ENCODE measurements at regions not wholly inside any gene's neighbourhood (a gene's known extent, or its start where the extent isn't known, plus 50 kb on each side); places are given as distances from the start of the nearest gene placed in this dataset.

DNA sequence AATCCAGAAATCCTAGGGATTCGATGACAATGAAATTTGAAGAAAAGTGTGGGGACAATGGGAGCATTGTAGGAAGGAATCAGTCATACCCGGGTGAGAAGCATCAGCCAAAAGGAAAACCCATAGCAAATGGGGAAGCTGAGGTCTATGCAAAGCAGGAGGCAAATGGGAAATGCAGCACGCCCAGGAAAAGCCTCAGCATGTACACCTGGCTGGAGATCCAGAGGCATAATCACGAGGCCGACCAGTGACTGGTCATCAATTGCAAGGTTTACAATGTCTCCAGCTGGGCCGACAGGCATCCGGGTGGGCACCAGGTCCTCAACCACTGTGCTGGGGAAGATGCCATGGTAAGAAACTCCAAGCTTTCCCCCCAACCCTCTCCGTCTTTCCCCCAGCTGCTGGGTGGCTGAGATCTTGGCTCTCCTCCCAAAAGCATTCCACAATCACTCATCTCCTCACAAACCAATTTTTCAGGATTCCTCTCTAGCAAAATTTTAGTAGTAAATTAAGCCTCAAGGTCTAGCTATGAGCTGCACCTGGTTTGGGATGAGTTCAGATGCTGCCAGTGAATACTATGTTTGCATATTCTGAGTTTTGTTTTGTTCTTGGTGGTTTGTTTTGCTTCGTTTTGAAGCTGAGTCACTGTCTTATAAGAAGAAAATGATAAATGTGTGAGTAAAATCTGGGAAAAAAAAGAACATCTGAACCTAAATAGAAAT, 98.0 kb upstream of the OR5AK2 start:
- TF ChIP-seq, protein P1, sequence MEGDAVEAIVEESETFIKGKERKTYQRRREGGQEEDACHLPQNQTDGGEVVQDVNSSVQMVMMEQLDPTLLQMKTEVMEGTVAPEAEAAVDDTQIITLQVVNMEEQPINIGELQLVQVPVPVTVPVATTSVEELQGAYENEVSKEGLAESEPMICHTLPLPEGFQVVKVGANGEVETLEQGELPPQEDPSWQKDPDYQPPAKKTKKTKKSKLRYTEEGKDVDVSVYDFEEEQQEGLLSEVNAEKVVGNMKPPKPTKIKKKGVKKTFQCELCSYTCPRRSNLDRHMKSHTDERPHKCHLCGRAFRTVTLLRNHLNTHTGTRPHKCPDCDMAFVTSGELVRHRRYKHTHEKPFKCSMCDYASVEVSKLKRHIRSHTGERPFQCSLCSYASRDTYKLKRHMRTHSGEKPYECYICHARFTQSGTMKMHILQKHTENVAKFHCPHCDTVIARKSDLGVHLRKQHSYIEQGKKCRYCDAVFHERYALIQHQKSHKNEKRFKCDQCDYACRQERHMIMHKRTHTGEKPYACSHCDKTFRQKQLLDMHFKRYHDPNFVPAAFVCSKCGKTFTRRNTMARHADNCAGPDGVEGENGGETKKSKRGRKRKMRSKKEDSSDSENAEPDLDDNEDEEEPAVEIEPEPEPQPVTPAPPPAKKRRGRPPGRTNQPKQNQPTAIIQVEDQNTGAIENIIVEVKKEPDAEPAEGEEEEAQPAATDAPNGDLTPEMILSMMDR (IDR thresholded peaks at IDR 0.05) = no peak

DNA sequence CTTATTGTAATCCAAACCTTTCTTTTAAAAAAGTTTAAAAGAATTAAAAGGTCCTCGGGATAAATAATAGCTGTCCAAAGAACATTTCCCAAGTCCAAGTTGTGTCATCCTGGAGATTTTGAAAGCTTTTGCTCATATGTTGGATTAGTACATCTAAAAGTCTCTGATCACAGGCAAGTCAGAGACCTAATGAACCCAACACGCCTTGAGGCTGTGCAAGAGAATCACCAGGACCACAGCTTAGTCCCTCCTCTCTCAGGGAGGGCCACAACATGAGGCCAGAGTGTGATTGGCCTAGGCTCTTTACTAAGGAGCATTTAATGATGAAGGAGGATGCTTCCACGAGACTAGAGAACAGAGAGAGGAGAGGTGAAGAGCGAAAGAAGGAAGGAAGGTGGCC, 98.7 kb upstream of the OR5AK2 start:
- TF ChIP-seq, protein P1 (IDR thresholded peaks at IDR 0.05) = no peak

DNA sequence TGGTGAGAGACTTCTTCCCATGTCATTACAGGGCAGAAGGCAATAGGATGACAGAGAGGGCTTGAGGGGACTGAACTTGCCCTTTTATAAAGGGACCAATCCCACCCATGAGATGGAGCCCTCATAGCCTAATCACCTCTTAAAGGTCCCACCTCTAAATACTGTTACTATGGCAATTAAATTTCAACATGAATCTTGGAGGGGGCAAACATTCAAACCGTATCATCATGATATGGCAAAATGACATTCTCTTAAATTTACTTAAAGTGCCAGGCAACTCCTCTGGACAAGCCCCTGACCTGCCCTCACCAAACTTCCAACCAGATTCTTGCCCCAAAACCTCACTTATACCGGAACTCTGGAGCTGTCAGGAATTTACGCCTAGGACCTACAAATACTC, 100.8 kb upstream of the OR5AK2 start:
- TF ChIP-seq, protein P1 (IDR thresholded peaks at IDR 0.05) = no peak

DNA sequence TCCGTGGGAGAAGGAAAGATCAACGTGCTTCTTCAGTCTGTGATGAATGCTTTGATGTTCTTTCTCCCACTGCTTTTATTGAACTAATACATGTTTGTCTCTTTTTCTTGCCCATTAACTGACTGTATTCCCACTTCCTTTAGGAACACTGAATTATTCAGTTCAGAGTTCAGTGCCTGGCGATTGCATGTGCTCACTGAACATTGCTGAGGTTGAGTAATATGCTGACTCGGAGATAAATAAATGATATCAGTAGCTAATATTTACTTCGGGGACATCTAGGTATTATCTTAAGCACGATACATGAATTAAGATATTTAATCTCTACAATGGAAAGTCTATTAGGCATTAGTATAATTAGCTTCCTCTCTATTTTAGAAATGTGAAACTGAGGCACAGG, 102.3 kb upstream of the OR5AK2 start:
- TF ChIP-seq, protein P1 (IDR thresholded peaks at IDR 0.05) = no peak

DNA sequence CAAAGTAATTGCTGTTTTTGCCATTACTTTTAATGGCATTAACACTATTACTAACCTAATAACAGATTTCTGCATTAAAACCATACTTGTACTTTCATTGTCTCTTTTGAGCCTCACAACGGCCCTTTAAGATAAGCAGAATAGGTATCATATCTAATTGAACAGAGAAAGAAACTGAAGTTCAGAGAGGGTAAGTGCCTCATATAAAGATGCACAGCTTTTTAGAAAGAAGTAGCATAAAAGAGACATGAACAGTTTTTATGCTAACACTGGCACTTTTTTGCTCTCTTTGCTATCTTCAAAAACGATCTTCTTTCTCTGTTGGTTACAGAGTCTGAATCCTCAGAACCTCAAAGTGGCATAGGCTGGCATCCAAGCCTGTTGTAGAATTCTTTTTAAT, 102.9 kb upstream of the OR5AK2 start:
- TF ChIP-seq, protein P1 (IDR thresholded peaks at IDR 0.05) = no peak

DNA sequence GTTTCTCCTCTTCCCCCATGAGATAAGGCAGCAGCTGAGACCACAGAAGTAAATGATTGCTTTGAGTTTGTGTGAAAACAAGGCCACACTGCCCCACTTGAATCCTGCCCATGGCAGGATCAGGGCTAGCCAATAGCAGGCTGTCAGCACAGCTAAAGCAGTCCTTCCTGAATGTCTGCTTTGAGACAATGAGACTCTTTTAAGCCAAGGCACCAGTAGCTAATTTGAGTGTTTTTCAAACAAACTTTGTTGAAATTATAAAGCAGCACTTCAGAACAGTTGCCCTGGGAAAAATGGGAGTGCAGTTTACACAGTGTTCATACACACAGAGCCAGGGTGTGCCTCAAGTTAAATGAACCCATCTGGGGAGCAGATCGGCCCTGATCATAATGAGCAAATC, 103.5 kb upstream of the OR5AK2 start:
- TF ChIP-seq, protein P1 (IDR thresholded peaks at IDR 0.05) = no peak

DNA sequence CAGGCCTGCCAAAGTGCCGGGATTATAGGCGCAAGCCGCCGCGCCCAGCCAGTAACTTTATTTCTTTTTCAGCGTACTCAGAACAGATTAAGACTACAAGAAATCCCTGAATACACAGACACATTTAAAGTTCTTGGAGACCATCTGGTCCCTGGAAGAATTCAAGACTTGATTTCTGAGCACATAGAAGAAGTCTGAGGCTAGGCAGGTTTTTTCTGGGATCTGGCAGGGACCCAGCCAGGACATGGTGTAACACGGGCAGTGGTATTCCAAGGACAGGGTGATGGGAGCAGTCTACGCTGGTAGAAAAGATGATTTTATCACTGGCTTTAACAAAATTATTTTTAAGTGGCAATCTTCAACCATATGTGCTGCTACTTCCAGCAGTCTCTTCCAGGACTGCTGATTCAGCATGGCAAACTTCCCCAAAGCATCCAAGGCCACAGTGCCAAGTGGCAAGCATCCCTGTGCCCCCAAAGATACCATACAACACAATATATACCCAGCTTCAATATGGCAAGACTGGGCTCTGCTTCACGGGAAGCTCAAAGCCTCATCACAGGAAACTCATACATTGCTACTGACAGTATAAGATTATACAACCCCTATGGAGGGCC, 105.2 kb upstream of the OR5AK2 start:
- TF ChIP-seq, protein P1 (IDR thresholded peaks at IDR 0.05) = no peak
